HG03571 (cell line): ENCODE measurements at regions not wholly inside any gene's neighbourhood (a gene's known extent, or its start where the extent isn't known, plus 50 kb on each side); places are given as distances from the start of the nearest gene placed in this dataset.

ENCODE experiments used
- ATAC-seq: cut with Tn5 transposase; IDR thresholded peaks from one replicate; pipeline ENCODE4 v1.9.1; 2021; ENCODE audit not compliant: unreplicated experiment

DNA sequence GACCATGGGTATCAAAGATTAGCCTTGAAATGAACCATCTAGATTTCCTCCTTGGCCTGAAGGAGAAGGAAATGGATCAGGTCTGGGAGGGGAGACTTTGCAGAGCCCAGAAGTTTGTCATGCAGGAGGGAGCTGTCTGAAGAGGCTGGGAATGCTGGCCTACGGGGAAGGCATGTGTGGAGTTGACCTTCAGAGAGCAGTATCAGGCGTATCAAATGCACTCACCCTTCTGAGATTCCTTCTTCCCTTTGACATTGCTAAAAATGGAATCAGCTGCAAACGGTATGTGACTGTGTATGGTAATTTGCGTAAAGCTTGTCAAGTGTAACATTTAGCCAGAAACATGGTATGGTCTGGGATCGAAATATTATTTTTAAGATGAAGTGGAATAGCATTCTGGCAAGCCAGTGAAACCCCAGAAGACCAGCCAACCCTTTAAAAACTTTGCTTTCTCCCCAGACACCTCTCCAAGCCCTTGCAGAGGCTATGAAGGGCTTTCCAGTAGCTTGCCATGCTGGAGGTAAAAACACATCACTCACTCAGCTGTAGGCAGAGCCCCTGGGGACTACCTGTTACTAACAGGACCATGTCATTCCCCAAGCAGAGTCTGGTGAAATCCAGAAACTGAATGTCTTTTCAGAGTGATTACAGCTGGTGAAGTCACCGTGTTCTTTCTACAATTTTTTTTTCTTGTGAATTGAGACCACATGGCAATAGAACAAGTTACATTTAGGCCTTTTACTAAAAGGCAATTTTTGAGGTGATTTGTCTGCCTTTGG is 174.7 kb upstream of the SLC24A5 start:
- ATAC-seq: no peak

- no peak for ATAC-seq
Observed at GRCh38 chr15:47949815-47950214, 171.0 kb upstream of the SLC24A5 start.

- no peak for ATAC-seq
Observed at GRCh38 chr15:47950447-47950846, 170.3 kb upstream of the SLC24A5 start.

DNA sequence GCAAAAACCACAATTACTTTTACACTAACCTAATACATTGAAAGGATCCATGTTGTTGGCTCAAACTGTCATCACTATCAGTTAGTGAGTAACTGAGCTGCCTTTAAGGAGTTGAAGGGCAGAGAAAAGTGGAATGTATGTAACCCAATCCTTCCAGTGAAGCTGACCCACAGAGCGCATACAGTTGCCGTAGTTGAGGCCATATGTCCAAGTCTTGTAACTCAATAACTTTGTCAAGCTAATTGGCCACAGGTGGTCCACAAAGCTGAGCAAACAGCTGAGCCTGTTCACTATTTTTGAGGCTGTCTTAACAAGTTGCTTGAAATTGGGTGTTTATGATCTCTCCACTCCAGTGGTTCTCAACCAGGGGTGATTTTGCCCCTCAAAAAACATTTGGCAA is 169.0 kb upstream of the SLC24A5 start:
- no peak for ATAC-seq

- no peak for ATAC-seq
Observed at GRCh38 chr15:47954196-47954595, 166.6 kb upstream of the SLC24A5 start.

DNA sequence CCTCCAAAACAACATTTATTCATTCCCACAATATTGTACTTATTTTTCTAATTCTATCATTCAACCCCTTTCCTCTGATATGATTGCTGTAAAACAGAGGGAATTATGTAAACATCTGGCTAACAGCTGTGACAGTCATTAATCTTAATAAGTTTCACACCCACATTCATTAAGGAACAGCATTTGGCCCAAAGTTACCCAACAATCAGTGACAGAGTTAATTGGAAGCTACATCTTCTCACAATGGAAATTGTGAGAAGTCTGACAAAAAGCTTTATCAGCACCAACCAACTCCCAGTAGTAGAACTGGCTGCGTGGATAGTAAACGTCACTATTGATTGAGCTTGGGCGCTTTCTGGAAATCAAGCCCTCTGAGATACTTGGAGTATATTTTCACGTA is 165.8 kb upstream of the SLC24A5 start:
- ATAC-seq: no peak

- ATAC-seq: no peak
Observed at GRCh38 chr15:47959617-47960413, 161.0 kb upstream of the SLC24A5 start.

DNA sequence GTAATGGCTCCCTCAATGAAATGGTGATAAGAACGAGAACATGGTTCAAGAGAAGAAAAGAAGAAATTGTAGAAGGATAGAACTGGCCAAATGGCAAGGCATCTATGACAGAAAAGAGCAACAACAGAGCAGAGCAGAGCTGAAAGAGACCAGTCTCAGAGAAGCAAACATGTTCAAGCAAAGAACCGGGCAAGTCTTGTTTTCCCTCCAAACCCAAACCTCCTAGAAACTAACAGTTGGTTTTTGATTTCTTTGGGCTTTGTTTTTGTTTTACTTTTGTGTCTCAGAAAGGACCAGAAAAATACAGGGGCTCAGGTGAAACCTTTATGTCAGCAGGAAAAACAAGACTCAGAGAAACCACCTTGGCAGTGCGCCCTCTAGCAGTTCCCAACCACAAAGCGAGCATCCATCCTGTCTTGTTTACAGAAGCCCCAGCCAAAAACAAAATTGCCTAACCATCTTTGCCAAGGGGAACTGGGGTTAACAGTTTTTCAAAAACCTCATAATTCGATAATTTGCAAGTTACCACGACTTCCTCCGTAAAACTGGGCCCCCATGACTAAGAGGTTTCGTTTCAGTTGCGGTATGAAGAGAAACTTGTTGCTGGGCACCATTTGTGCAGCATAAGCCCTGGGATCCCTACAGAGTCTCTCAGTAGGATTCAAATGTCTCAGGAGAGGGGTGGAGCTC is 159.2 kb upstream of the SLC24A5 start:
- peak; percentile 90 for ATAC-seq

GRCh38 chr15:47963265-47963664 is 157.5 kb upstream of the SLC24A5 start:
- ATAC-seq: no peak

DNA sequence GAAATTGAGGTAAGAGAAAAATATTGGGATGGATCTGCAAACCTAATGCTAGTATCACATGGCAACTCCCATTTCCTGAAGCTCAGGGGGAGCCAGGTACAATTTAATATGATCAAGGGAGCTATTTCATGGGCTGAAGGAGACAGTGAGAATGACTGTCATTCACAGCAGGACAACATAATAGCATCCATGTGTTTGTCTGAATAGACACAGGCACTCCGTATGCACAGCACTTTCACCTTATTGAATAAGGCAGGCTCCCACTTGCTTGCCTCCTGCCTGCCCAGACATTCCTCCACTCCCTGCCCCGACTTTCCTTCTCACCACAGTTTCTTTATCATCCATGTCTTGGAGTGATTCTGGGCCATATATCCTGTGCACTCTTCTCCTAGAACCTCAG is 156.6 kb upstream of the SLC24A5 start:
- no peak for ATAC-seq

DNA sequence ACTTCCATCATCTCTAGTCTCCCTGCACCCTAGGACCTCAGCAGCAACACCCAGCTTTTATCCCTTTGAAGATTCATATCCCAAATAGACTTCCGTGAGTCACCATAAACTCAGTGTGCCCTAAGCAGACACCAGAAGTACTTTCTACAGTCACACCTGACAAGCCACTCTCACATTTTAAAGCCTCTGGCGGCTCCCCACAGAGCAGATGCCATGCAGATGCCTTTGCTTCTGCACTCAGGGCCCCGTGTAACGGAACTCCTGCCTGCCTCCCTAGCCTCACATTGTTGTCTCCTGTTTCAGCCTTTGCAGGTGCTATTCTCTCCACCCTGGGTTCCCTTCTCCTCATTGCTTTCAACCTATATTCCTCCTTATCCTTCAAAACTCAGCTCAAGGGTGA is 155.5 kb upstream of the SLC24A5 start:
- no peak for ATAC-seq

- no peak for ATAC-seq
Observed at GRCh38 chr15:47968593-47968992, 152.2 kb upstream of the SLC24A5 start.

GRCh38 chr15:47971637-47972036 is 149.2 kb upstream of the SLC24A5 start:
- no peak for ATAC-seq

GRCh38 chr15:47972738-47973137 is 148.1 kb upstream of the SLC24A5 start:
- ATAC-seq: no peak

GRCh38 chr15:47974724-47975123 is 146.1 kb upstream of the SLC24A5 start:
- ATAC-seq: no peak

DNA sequence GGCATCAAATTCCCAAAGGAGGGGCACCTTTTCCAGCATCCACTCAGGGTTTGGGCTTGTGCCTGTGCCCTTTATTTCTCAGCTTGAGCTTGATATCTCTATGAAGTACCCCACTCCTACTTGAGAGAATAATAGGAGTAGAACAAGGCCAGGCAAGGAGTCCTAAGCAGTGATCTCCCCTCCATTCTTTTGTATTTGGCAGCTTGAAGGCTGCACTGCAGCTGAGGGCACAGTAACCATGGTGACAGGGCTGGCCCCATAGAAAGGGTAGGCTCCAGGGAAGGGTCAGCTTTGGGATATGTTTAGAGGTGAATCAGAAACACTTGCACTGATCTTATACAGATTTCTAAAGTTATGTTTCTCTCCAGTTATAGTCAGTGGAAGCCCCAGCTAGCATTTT is 145.4 kb upstream of the SLC24A5 start:
- ATAC-seq: no peak

- no peak for ATAC-seq
Observed at GRCh38 chr15:47983533-47983932, 137.3 kb upstream of the SLC24A5 start.

DNA sequence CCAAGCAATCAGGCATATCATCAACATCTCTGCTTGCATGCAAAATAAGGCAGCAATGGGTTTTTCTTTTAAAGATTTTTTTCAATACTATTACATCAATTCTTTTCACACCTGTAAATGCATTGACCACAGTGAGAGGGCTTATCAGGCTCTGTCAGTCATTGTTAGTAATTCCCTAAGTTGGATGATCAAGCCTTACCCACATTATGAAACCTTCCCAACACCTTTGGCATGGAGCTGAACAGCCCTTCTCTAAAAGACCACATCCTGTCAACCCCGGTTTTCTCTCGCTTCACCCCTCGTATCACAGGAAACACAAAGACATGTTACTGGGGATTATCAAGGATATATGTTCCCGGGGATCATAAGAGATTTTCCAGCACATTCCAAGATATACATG is 135.2 kb upstream of the SLC24A5 start:
- ATAC-seq: no peak

DNA sequence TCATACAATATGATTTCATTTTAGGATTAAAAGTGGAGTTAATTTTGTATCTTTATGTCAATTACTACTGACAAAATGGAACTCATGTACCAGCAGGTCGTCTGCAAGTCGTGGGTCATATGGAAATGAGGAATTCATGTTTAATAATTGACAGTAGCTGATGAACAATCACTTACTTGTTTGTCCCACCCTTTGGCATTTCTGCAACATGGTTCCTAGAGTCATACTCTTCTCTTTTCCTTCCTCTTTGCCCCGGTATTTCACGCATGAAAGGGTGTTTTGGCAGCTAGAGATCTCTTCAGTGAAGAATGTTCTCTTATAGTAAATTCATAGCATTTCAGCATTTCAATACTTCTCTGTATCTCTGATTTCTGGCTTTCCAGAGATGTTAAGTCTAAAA is 133.3 kb upstream of the SLC24A5 start:
- no peak for ATAC-seq

DNA sequence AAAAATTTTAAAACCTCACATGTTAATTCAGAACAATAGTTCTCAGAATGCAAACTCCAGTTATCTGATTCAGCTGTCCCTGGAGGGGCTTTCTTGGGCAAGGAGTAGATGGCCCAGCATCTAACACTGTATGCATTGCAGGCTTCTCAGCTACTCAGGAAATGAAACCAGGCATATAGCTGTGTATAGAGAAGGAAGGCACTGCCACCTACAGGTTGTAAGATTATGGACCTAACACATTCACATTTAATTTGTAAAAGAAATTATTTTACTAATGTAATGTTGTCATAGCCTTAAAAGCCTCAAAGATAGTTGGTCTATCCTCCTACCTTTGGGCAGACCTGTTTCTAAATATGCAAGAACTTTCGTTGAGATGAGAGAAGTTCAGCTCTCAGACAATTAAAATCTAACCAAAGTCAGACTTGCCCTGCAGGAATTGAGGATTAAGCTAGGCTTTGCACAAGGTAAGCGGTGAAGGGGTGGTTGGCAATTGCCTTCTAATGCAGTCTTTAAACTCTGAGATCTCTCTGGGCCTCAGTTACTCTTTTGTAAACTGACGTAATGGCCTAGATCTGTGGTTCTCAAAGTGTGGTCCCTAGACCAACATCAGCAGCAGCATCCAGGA is 132.8 kb upstream of the SLC24A5 start:
- ATAC-seq: peak; percentile 97

DNA sequence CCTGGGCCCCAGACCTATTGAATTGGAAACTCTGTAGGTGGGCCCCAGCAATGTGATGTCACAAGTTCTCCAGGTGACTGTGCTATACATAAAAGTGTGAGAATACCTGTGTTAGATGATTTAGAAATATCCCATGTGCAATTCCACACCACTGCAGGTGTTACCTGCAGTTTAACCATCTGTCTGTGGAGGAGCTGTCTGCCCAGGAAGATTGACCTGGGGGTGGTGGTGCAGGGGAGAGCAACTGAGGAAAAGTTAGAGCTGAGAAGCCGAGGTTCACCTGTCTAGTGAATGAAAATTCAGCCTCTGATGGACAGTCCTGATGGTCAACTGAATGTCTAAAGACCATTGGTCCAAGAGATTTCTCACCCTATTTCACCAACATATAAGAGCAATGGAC is 132.2 kb upstream of the SLC24A5 start:
- no peak for ATAC-seq
